HG02981 (cell line): ENCODE measurements at regions not wholly inside any gene's neighbourhood (a gene's known extent, or its start where the extent isn't known, plus 50 kb on each side); places are given as distances from the start of the nearest gene placed in this dataset.
"Not testable (repeated sequence)": the region's sequence is repeated elsewhere in the genome, so short reads cannot be mapped to it uniquely, and the experiment has no call there.

Source experiments
- ATAC-seq: cut with Tn5 transposase; IDR thresholded peaks from one replicate; pipeline ENCODE4 v1.9.1; 2021; ENCODE audit warnings: mild to moderate bottlenecking, moderate library complexity; ENCODE audit not compliant: unreplicated experiment

DNA sequence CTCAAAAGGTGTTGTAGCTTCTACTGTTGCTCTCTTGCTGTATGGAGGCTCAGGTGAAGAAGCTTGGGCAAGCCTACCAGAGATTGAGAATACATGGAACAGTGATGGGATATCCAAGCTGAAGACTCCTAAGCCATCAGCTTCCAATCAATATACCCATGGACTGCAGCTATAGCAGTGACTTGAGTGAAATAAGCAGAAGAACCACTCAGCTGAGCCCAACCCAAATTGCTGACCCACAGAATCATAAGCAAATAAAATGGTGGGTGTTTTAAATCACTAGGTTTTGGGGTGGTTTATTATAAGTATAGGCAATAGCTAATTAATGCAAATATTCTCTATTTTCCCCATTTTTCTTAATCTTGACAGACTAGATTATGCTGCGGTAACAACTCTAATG is 147.7 kb upstream of the SALL1 start:
- no peak for ATAC-seq

DNA sequence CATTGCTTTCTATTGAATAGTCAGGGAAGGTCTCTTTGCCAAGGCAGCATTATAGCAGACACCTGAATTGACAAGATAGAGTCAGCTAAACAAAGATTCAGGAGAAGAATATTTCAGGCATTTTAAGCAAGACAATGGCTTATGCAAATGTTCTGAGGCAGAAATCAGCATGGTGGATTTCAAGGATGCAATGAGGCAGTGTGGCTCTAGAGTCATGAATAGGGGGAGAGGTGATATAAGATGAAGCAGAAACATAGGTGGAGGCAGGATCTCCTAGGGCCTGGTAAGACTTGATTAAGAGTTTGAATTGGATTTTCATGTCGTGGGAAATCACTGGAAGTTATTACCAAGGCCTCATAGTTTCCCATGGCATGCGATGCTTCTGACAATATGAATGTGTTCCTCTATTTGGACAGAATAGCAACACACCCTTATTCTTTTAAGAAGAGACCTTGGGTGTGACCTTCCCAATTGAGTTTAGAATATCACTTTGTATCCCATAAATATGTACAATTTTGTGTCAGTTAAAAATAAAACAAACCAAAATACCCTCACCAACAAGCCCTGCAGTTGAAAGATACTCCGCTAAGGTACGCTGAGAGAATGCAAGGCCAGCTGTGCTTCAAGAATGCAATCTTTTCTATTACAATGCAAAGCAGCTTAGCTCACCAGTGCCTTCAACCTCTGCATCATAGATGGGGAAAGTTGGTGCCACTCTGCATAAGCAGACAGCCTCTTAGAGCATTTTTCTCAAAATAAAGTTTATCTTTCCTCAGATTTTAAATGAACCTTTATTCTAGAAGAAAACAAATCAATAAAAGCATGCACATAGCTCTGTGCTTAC is 139.6 kb upstream of the SALL1 start:
- ATAC-seq: no peak

DNA sequence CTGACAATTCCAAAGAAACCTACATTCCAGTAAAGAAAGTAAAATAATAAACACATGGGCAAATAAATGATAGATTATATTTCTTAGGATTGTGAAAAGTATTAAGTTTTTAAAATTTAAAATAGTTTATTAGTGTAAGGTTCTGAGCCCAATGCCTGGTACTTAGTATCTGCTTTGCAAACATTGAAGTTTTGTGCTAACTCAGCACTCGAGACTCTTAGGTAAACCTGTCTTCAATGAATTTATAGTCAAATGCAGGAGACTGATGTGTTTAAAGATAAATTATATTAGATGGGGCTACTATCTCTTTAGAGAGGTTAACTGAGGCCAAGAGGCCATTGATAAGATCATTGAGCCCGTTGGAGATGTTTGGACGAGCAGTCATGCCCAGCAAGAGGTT is 138.3 kb upstream of the SALL1 start:
- no peak for ATAC-seq

GRCh38 chr16:51287121-51287755 is 136.2 kb upstream of the SALL1 start:
- no peak for ATAC-seq

DNA sequence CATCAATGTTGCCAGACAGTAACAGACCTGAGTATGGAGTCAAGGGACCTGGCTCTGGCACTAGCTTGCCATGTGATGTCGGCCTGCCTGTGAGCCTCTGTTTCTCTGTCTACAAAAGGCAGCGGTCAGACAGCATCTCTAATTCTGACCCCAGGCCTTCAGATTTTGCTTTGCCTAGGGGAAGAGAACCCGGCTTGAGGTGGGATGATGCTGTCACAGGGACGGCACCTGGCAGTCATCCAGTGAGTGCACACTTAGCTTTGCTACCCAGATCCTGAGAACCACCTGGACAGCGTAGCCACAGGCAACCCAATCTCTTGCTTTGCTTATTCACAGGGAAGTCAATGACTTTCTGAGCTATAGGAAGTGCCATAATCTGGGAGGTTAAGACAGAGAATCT is 135.2 kb upstream of the SALL1 start:
- no peak for ATAC-seq

DNA sequence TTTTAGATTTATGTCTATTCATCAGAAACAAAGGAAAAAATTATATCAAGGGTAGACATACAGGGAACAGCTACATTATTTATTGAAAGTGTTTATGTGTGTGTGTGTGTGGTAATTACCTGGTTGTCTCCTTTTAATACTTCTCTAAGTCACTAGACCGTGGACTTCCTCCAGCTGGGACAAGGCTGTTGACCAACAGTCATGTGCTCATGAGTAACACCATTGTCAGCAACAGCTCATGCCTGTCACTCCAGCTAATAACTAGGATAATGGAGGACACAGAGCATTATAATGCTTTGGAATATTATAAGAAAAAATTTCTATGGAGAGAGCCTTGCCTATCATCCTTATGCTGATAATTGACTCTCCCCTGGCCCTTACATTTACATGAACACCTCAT is 125.3 kb upstream of the SALL1 start:
- no peak for ATAC-seq

DNA sequence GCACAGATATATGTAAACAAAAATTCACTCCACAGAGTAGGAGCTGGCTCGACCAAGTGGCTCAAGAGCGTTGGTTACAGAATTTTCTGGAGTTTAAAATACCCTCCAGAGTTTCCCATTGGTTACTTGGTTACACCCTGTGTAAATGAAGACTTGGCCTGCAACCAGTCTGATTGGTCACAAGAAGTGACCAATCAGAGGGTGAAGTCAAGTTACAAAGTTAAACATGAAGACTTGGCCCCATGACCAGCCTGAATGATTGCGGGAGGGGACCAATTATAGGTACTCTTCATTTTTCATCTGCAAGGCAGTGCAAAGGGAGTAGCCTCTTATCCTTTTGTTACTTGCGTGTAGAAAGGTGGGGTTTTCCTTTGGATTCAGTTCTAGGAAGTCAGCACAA is 121.3 kb upstream of the SALL1 start:
- no peak for ATAC-seq

DNA sequence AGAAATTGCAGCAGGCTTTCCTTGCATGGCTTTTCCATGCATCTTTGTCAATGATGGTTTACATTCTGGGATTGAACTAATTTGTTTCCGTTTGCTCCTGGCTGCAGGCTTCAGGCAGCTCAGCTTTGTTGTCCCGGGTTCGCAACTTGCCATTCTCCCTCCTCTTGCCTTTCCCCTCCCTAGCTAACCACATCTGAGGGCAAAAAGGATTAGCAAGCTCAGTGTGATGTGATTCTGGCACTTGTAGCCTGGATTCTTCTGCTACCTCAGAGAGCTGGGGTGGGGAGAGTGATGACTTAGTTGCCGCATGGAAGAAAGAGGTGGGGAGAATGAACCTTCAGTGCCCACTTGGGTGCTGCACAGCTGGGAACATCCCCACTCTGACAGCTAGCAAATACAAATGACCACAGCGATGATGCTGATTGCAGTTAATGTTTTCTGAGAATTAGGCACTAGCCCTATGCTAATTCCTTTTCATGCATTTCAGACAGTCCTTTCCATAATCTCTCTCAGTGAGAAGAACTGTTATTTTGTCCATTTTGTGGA is 120.2 kb upstream of the SALL1 start:
- ATAC-seq: no peak

DNA sequence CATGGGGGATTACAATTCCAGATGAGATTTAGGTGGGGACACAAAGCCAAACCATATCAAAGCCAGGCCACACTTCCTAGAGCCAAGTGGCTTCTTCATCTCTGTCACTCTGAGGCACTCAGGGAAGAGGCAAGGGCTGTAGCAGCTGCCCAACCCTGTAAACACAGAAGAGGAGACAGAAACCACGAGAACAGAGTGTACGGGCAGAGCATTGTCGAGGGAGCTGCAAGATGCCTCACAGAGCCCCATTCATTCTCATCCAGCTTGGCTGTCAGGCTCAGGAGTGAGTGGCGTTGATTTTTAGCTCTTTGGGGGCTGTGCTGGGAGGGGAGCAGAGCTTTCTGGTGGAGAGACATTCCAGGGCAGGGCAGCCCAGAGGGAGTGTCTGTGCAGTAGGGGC is 117.2 kb upstream of the SALL1 start:
- no peak for ATAC-seq

- no peak for ATAC-seq
Measured at GRCh38 chr16:51267681-51268080, 116.6 kb upstream of the SALL1 start.

DNA sequence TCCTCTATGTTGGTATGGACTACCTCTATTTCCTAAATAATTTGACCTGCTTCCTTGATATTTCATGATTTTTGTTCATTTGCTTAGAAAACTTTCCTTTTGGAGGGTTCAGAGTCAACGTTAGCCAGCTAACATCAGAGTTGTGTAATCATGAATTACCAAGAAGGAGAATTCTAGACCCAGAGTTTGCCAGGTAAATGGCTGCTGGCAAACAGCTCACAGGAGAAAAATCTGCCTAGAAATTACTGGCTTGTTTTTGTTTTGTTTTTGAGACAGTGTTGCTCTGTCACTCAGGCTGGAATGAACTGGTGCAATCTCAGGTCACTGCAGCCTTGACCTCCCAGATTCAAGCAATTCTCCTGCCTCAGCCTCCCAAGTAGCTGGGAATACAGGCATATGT is 111.4 kb upstream of the SALL1 start:
- ATAC-seq: no peak

DNA sequence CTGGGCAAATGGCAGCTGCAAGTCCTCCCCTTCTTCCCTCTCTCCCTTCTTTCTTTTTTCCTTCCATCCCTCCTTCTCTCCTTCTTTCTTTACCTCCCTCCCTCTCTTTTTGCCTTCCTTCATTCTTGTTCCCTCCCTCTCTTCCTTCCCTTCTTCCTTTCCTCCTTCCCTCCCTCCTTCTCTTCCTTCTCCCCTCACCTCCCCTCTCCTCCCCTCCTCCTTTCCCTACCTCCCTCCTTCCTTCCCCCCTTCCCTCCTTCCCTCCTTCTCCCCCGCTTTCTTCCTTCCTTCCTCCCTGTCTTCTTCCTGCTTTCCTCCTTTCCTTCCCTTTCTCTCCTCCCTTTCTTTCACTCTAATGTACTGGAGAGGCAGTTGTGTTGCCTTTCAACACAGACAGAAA is 110.8 kb upstream of the SALL1 start:
- ATAC-seq: no peak

- ATAC-seq: no peak
Measured at GRCh38 chr16:51255349-51255972, 104.4 kb upstream of the SALL1 start.

GRCh38 chr16:51254390-51254789 is 103.3 kb upstream of the SALL1 start:
- ATAC-seq: not testable (repeated sequence)

GRCh38 chr16:51248217-51248616 is 97.1 kb upstream of the SALL1 start:
- no peak for ATAC-seq

DNA sequence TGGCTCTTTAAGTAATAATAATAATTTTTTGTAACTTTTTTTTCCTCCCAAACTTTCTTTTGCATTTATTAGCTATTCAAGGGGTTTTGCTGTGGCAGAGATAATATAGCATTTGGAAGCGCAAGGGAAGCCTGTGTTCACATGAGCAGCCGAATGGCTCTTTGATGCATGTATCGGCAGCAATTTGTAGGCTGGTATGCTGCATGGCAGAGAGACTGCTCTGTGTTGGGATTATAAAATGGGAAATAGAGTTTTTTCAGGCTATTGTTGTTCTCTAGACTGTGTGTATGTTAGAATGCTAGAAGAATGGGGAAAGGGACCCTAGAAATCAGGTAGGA is 94.6 kb upstream of the SALL1 start:
- no peak for ATAC-seq

GRCh38 chr16:51244887-51245657 is 94.0 kb upstream of the SALL1 start:
- ATAC-seq: no peak

GRCh38 chr16:51243936-51244436 is 92.9 kb upstream of the SALL1 start:
- no peak for ATAC-seq

GRCh38 chr16:51242296-51242994 is 91.4 kb upstream of the SALL1 start:
- no peak for ATAC-seq

GRCh38 chr16:51239196-51239595 is 88.1 kb upstream of the SALL1 start:
- ATAC-seq: no peak
